HG02852 (cell line): ENCODE measurements at regions not wholly inside any gene's neighbourhood (a gene's known extent, or its start where the extent isn't known, plus 50 kb on each side); places are given as distances from the start of the nearest gene placed in this dataset.

ENCODE experiments used
- ATAC-seq: cut with Tn5 transposase; IDR thresholded peaks from one replicate; pipeline ENCODE4 v1.9.1; 2021; ENCODE audit warnings: mild to moderate bottlenecking, moderate library complexity; ENCODE audit not compliant: unreplicated experiment

- ATAC-seq = no peak
These were observed 1016.8 kb downstream of the CNTNAP5 start for GRCh38 chr2:125041846-125042245.

DNA sequence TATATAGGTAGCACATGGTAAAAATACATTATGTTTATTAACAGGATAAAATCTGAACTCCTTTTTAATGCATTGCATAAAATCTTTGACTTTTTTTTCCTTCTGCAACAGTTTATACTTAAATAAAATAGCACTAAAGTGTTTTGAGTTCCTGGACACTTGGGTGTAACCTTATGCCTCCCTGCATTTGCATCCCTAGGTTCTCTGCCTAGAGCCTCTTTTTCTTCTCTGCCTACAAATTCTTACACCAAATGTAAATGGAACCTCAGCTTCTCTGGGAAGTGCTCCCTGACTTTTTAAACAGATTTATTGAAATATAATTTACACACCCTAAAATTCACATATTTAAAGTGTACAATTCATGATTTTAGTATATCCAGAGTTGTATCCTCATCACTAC lies 1017.6 kb downstream of the CNTNAP5 start:
- no peak for ATAC-seq

DNA sequence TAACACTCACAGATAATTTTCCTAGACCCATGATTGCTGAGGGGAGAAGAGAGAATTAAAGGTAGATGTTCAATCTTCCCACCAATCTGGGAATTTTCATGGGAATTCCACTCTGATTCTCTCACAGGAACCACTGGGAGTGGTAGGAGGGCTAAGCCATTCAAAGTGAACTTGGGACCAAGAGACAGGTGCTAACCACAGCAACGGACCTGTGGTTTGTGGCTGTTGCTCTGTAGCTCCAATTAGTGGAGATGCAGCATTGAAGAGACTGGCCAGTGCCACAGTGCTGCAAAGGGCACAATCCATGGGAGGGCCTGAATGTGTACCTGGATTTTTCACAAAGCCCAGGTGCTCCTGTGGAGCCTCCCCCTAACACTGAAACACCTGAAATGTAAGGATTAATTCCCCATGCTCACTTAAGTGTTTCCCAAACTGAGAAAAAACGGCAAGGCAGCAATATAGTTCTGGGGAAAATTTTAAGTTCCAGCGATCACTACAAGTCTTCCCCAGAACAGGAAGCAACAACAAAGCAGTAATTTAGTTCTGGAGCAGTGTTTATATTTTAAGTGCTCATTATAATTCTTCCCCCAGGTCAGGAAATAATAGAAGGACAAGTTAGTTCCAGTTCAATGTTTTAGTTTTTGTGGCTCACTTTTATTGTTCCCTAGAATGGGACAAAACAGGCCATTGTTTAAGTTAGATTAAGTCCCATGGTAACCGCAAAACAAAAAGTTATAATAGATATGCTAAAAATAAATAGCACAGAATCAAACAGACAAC lies 1045.8 kb downstream of the CNTNAP5 start:
- ATAC-seq = no peak

GRCh38 chr2:125073440-125073839 lies 1048.4 kb downstream of the CNTNAP5 start:
- ATAC-seq = no peak

- ATAC-seq = no peak
These were observed 1060.8 kb downstream of the CNTNAP5 start for GRCh38 chr2:125085904-125086303.

DNA sequence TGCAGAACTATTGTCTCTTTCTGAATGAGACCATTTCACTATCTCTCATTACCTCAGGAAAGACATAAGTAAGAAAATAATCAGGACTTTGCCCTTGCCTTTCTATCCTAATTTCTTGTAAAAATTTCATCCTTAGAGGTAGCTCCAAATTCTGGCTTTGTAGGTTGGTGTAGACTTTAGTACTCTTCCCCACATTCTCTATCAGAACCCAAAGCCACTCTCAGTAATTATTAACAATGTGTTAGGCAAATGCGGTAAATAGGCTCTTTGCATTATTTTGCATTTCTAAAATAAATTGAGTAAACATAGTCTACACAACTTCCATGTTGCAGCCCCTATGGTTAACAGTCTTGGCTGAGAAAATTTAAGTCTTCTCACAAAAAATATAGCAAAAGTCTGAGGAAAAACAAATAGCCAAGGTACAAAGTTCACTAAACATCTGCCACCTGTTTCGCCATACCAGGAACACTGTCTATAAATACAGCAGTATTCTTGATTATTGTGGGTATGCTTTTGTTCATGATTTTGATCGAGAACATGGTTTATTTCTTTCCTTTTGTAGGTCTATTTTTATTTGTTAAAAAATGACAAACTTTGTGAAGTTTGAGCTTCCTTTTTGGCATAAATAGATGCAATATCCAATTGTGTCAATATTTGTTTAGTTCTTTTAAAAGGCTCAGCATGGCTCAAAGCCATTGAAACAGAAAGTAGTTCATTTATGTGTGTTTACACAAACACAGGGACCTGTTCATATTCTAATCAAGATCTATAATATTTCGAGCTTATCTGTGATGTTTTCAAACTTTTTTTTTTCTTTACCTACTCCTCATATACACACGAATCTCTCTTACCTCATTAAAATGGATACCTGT lies 1061.5 kb downstream of the CNTNAP5 start:
- no peak for ATAC-seq

DNA sequence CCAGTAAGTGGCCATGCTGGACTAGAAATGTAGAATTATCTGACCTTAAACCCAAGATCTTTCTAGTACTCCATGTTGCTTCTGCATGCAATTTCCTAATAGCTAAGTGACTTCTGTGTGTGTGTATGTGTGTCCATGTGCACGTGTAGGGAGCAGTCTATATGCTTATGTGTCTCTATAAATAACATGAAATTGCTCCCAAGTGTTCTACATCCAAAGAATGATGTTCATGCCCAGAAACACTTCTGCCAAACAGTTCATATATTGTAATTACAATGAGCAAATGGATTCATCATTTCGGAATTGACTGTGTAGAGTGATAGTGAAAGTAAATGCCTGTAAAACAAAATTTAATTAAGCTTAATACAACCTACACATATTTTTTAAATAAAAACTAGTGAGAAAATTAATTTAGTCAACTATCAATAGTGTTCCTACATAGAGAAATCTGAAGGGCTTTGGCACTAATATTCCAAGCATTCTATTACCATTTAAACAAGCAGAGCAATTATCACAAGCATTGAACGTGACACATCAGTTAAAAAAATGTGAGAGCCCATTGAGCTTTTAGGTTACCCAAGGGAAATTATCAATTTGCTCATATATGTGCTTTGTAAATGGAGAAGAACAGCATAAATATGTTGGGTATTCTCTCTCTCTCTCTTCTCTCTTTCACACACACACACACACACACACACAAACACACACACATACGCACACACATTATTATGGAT lies 1067.4 kb downstream of the CNTNAP5 start:
- no peak for ATAC-seq

DNA sequence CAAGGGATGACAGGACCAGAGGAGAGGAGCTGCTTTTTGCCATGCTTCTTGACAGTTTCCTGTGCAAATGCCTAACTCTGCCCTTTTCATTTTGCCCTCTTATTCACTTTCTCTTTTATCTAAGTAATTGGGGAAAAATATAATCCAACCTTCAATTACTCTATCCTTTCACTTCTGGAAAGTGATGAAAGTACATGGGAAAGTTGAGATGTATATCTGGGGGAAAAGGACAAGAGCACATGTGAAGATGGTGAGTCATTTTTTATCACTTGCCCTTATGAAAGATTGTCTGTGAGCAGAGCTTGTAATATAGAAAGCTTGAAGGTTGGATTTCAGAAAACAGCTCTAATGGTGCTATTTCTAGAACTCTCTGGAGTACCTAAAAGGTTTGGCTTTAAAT lies 1070.7 kb downstream of the CNTNAP5 start:
- ATAC-seq = no peak

GRCh38 chr2:125106710-125107109 lies 1081.6 kb downstream of the CNTNAP5 start:
- no peak for ATAC-seq

- ATAC-seq = no peak
These were observed 1082.4 kb downstream of the CNTNAP5 start for GRCh38 chr2:125107446-125107845.

DNA sequence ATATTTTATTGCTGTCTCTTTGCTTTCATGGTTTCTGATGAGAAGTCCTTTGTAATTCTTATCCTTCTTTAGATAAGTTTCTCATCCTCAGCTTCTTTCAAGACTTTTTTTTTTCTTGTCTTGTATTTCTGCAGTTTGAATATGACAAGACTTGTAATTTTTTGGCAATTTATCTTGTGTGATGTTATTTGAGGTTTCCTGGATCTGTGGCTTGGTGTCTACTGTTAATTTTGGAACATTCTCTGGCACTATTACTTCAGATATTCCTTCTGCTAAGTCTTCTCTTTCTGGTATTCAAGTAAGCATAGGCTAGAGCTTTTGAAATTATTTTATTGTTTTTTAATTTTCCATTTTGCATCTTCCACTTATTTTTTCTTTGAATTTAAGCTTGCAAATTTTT lies 1083.2 kb downstream of the CNTNAP5 start:
- no peak for ATAC-seq

GRCh38 chr2:125125902-125126301 lies 1100.8 kb downstream of the CNTNAP5 start:
- ATAC-seq = no peak

- ATAC-seq = no peak
These were observed 1135.9 kb downstream of the CNTNAP5 start for GRCh38 chr2:125160947-125161346.

DNA sequence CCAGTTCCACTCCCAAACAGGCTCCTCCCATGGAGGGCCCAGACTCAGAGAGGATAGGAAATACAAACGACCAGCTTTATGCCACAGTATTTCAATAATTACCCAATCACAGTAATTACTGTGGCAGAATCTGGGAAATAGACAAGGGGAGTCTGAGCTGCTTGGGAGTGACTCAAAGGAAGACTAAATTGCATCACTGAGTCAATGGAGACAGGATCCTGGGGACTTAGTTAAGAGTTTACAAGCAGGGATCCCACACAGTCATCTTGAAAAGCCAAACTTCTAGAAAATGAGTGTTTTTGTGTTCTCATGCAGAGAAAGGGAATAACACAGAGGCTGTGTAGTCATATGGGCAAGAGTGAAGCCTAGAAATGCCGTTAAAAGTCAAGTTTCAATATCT lies 1142.1 kb downstream of the CNTNAP5 start:
- ATAC-seq = no peak

DNA sequence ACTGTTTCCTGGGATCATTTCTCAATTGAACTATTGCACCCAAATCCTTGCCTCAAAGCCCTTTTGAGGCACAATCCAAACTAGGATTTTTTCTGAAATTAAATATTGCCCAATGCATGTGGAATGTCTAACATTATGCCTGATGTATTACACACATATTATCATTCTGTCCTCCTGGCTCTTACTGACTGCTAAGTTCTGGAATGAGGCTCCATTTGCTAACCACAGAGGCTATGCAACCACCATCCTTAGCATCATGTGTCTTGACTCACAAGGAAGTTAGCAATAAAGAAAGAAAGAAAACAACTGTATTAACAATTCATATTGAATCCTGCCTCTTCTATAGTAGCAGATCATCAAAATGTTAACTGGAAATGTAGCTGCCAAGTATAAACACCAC lies 1142.7 kb downstream of the CNTNAP5 start:
- ATAC-seq = no peak

- ATAC-seq = no peak
These were observed 1143.4 kb downstream of the CNTNAP5 start for GRCh38 chr2:125168442-125168841.

GRCh38 chr2:125169022-125169763 lies 1144.1 kb downstream of the CNTNAP5 start:
- no peak for ATAC-seq

DNA sequence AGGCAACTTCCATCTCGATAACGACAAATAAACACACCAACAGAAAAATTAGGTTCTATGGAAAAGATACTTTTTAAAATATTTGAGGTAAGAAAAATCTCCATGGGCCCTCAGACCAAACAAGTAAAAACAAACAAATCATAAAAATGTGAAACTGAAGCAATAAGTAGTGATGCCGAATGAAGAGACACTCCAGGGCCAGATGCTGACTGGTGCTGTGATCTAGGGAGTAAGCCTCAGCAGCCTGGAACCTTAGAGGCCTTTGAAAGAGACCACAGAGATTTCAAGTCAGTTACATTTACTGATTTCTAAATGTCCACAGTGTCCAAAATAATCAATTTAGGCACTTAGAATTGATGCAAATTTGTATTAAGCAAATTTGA lies 1144.7 kb downstream of the CNTNAP5 start:
- no peak for ATAC-seq

- no peak for ATAC-seq
These were observed 1147.1 kb downstream of the CNTNAP5 start for GRCh38 chr2:125172181-125172580.

- no peak for ATAC-seq
These were observed 1150.3 kb downstream of the CNTNAP5 start for GRCh38 chr2:125175415-125175814.
